OCI-LY3 (cell line): ENCODE measurements at regions not wholly inside any gene's neighbourhood (a gene's known extent, or its start where the extent isn't known, plus 50 kb on each side); places are given as distances from the start of the nearest gene placed in this dataset.

Source experiments
- EZH2phosphoT487 ChIP-seq: fragments of 200-600 bp; shearing (Covaris generic); IDR thresholded peaks from 2 replicates; pipeline ENCODE4 v1.6.1; 2018; ENCODE audit warnings: antibody characterized with exemption, mixed run types, low read depth
- TF ChIP-seq, protein P1 (sequence below): fragments of 200-600, 300-600 bp; sonication (generic); IDR thresholded peaks from 2 replicates; pipeline ENCODE4 v1.5.1; 2014; ENCODE audit warnings: antibody characterized with exemption, low read length, low read depth

DNA sequence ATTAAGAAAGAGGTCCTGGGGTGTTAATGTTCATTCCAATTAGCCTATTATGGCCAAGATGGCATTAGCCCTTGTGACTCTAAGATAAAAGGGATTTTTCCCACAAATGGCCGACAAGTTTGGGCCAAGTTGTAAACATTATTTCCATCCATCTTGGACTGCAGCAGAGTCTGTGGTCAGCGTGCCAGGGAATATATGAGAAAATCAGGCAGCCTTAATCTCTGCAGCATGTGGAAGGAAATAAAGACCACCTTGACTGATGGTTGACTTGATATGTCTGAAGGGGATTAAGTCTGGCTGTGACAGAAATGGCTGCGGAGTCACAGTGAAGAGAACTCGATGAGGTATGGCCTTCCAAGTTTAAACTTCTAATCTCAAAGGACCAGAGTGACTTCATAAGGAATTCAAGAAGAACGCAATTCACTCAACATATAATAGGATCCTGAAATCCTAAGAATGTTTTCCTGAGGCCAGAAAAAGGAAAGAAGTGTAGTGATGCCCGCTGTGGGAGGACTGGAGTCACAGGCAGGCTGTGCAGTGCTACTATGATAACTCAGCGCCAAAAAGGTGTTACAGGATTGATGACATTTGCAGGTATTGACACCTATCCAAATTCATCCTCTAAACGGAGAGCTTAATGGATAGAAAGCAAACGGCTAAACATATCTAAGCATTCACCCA is 287.1 kb downstream of the SEC61B start:
- TF ChIP-seq, protein P1, sequence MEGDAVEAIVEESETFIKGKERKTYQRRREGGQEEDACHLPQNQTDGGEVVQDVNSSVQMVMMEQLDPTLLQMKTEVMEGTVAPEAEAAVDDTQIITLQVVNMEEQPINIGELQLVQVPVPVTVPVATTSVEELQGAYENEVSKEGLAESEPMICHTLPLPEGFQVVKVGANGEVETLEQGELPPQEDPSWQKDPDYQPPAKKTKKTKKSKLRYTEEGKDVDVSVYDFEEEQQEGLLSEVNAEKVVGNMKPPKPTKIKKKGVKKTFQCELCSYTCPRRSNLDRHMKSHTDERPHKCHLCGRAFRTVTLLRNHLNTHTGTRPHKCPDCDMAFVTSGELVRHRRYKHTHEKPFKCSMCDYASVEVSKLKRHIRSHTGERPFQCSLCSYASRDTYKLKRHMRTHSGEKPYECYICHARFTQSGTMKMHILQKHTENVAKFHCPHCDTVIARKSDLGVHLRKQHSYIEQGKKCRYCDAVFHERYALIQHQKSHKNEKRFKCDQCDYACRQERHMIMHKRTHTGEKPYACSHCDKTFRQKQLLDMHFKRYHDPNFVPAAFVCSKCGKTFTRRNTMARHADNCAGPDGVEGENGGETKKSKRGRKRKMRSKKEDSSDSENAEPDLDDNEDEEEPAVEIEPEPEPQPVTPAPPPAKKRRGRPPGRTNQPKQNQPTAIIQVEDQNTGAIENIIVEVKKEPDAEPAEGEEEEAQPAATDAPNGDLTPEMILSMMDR: no peak
- no peak for TF ChIP-seq EZH2phosphoT487
